GM19324 (cell line): ENCODE measurements at regions not wholly inside any gene's neighbourhood (a gene's known extent, or its start where the extent isn't known, plus 50 kb on each side); places are given as distances from the start of the nearest gene placed in this dataset.
"Not testable (repeated sequence)": the region's sequence is repeated elsewhere in the genome, so short reads cannot be mapped to it uniquely, and the experiment has no call there.

Experiments used
- ATAC-seq: cut with Tn5 transposase; IDR thresholded peaks from one replicate; pipeline ENCODE4 v1.9.1; 2021; ENCODE audit warnings: mild to moderate bottlenecking, moderate library complexity; ENCODE audit not compliant: unreplicated experiment, low FRiP score

- ATAC-seq: no peak
Measured at GRCh38 chrX:39421006-39421405, 619.7 kb downstream of the MID1IP1 start.

- no peak for ATAC-seq
Measured at GRCh38 chrX:39425124-39425806, 624.0 kb downstream of the MID1IP1 start.

GRCh38 chrX:39426101-39426500 is 624.8 kb downstream of the MID1IP1 start:
- ATAC-seq: no peak

- no peak for ATAC-seq
Measured at GRCh38 chrX:39427492-39427891, 626.2 kb downstream of the MID1IP1 start.

- no peak for ATAC-seq
Measured at GRCh38 chrX:39427906-39428305, 626.6 kb downstream of the MID1IP1 start.

- ATAC-seq: no peak
Measured at GRCh38 chrX:39430551-39430950, 629.3 kb downstream of the MID1IP1 start.

- no peak for ATAC-seq
Measured at GRCh38 chrX:39431893-39432292, 630.6 kb downstream of the MID1IP1 start.

GRCh38 chrX:39434671-39435070 is 633.4 kb downstream of the MID1IP1 start:
- not testable (repeated sequence) for ATAC-seq

GRCh38 chrX:39436538-39436937 is 635.3 kb downstream of the MID1IP1 start:
- ATAC-seq: not testable (repeated sequence)

GRCh38 chrX:39437670-39438441 is 636.6 kb downstream of the MID1IP1 start:
- no peak for ATAC-seq

- no peak for ATAC-seq
Measured at GRCh38 chrX:39438603-39439602, 637.6 kb downstream of the MID1IP1 start.

GRCh38 chrX:39439906-39440798 is 638.9 kb downstream of the MID1IP1 start:
- ATAC-seq: no peak

- no peak for ATAC-seq
Measured at GRCh38 chrX:39440799-39441284, 639.6 kb downstream of the MID1IP1 start.

- ATAC-seq: no peak
Measured at GRCh38 chrX:39442332-39442731, 641.1 kb downstream of the MID1IP1 start.

GRCh38 chrX:39443240-39443639 is 642.0 kb downstream of the MID1IP1 start:
- no peak for ATAC-seq

GRCh38 chrX:39445336-39445735 is 644.1 kb downstream of the MID1IP1 start:
- no peak for ATAC-seq

- ATAC-seq: no peak
Measured at GRCh38 chrX:39449352-39449751, 648.1 kb downstream of the MID1IP1 start.

GRCh38 chrX:39450234-39450977 is 647.4 kb downstream of the BCOR start:
- ATAC-seq: no peak

- no peak for ATAC-seq
Measured at GRCh38 chrX:39451046-39451445, 646.7 kb downstream of the BCOR start.
